GM12801 (cell line): ENCODE measurements at regions not wholly inside any gene's neighbourhood (a gene's known extent, or its start where the extent isn't known, plus 50 kb on each side); places are given as distances from the start of the nearest gene placed in this dataset.

Experiments used
- TF ChIP-seq, protein P1 (sequence below): IDR thresholded peaks from one replicate; pipeline ENCODE4 v1.5.1; 2011; ENCODE audit warnings: control low read depth; ENCODE audit not compliant: insufficient read length; ENCODE audit errors: extremely low read depth

- TF ChIP-seq, protein P1, sequence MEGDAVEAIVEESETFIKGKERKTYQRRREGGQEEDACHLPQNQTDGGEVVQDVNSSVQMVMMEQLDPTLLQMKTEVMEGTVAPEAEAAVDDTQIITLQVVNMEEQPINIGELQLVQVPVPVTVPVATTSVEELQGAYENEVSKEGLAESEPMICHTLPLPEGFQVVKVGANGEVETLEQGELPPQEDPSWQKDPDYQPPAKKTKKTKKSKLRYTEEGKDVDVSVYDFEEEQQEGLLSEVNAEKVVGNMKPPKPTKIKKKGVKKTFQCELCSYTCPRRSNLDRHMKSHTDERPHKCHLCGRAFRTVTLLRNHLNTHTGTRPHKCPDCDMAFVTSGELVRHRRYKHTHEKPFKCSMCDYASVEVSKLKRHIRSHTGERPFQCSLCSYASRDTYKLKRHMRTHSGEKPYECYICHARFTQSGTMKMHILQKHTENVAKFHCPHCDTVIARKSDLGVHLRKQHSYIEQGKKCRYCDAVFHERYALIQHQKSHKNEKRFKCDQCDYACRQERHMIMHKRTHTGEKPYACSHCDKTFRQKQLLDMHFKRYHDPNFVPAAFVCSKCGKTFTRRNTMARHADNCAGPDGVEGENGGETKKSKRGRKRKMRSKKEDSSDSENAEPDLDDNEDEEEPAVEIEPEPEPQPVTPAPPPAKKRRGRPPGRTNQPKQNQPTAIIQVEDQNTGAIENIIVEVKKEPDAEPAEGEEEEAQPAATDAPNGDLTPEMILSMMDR = no peak
These were observed 639.5 kb downstream of the ANKRD7 start for GRCh38 chr7:118863966-118864365.

- TF ChIP-seq, protein P1 = no peak
These were observed 643.4 kb downstream of the ANKRD7 start for GRCh38 chr7:118867860-118868259.

GRCh38 chr7:118870187-118870586, 645.7 kb downstream of the ANKRD7 start:
- TF ChIP-seq, protein P1 = no peak

- TF ChIP-seq, protein P1 = no peak
These were observed 648.1 kb downstream of the ANKRD7 start for GRCh38 chr7:118872568-118872967.

DNA sequence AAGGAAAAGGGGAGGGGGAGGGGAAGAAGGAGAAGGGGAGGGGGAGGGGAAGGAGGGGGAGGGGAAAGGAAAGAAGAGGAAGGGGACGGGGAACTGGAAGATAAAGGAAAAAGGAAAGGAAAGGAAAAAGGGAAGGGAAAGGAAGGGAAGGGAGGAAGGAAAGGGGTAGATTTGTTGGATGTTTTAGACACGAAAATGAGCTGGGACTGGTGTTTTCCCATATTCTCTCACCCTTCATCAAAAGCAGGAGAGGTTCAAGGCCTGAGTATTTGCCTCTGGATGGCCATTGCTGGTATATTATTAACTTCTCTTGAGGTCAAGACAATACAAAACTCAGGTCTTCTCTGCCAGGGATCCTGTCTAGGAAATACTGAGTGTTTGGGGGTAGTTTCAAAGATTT, 652.7 kb downstream of the ANKRD7 start:
- TF ChIP-seq, protein P1 = no peak

- TF ChIP-seq, protein P1 = no peak
These were observed 653.8 kb downstream of the ANKRD7 start for GRCh38 chr7:118878336-118878735.

DNA sequence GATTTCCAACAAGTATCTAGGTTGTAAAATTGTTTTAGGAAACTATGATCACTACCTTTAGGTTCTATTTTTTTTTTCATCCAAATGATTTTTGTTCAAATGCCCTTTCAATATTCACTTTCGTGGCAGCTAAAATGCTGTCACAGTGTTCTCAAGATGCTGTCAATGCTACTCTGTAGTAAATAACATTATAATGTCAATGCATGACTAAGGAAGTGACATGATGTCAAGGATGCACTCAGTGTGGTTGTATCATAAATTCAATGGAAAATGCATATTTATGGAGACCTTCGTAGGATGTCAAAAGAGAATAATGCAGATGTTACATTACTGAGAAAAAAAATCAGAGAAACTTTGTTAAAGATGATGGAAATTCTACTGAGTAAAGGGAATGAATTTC, 673.8 kb downstream of the ANKRD7 start:
- TF ChIP-seq, protein P1 = no peak

GRCh38 chr7:118902600-118902999, 678.1 kb downstream of the ANKRD7 start:
- TF ChIP-seq, protein P1 = no peak
